ENCODE measurements at regions not wholly inside any gene's neighbourhood (a gene's known extent, or its start where the extent isn't known, plus 50 kb on each side); places are given as distances from the start of the nearest gene placed in this dataset.

DNA sequence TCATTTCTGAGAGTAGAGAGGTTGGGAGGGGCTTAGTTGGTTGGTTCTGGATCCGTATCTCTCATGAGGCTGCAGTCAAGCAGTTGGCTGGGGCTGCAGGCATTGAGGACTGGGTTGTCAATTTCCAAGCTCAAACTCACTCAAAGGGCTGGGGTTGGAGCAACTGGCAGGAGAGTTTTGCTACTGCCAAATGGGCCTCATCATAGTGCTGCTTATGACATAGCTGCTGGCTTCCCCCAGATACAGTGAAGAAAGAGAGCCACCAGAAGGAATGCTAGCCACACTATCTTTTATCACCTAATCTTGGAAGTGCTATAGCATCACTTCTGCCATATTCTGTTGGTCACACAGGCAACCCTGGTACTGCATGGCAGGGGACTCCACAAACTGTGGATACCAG lies 363.5 kb upstream of the USP24 start:
- CTCF ChIA-PET: no interaction called here
- H3K4me1 Mint-ChIP-seq: no peaks in the 10 kb centered on the region
- no peak overlapping the region for H3K4me3 Mint-ChIP-seq
- no peak overlapping the region for H3K27ac Mint-ChIP-seq
- H3K36me3 Mint-ChIP-seq: no peaks in the 10 kb centered on the region
- H3K27me3 Mint-ChIP-seq: peaks cover 3% of the 10 kb centered on the region
- H3K9me3 Mint-ChIP-seq: no peaks in the 10 kb centered on the region
- no peak for DNase-seq

GRCh38 chr1:55575571-55576279 lies 360.6 kb upstream of the USP24 start:
- Mint-ChIP-seq H3K4me1 (no peaks in the 10 kb centered on the region), H3K27ac (no peak overlapping the region), H3K36me3 (no peaks in the 10 kb centered on the region), H3K4me3 (no peak overlapping the region), H3K27me3 (peaks cover 3% of the 10 kb centered on the region), H3K9me3 (no peaks in the 10 kb centered on the region)
- no peak for DNase-seq
- CTCF ChIA-PET: no interaction called here

- H3K36me3 Mint-ChIP-seq: no peaks in the 10 kb centered on the region
- H3K4me3 Mint-ChIP-seq: no peak overlapping the region
- H3K4me1 Mint-ChIP-seq: no peaks in the 10 kb centered on the region
- no peaks in the 10 kb centered on the region for H3K9me3 Mint-ChIP-seq
- DNase-seq: no peak
- no peak overlapping the region for H3K27ac Mint-ChIP-seq
- CTCF ChIA-PET: no interaction called here
- H3K27me3 Mint-ChIP-seq: peaks cover 3% of the 10 kb centered on the region
These were observed 359.6 kb upstream of the USP24 start for GRCh38 chr1:55574691-55575225.

DNA sequence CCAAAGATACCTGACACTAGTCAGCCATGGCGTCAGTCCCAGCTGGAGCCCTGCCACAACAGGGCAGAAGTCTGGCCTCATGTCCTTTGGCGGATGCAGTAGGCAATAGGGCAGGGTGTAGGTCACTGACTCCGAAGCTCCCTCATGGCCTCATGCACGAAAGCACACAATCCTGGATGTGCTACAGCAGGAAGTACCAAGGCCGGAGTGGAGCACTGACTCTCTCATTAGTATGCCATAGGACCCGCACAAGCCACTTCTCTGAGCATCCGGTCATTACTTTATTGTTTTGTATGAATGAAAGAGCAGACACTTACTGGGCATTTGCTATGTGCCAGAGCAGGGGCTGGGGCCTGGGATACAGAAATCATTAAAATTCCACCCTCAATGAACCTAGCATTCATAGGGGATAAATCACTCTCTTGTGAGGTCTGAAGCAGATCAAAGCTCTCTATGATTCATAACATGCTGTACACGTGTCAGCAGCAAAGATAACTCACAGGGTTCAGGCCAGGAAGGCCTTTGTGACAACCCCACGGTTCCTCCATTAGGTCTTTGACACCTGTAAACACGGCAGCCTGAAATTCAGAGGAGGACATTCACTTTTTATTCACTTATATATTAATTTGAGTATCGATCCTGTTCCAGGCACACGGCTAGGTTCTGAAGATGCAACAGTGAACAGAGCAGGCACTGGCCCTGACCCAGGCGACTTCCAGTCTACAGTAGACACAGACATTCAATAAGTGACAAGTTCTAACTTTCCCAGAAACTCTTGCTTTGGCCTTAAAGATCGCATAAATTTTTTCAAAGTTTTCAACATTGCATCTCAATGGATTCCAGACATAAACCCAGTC lies 357.9 kb upstream of the USP24 start:
- Mint-ChIP-seq H3K36me3 (no peaks in the 10 kb centered on the region), H3K9me3 (no peaks in the 10 kb centered on the region), H3K4me1 (no peaks in the 10 kb centered on the region), H3K4me3 (no peak overlapping the region), H3K27me3 (peaks cover 3% of the 10 kb centered on the region), H3K27ac (no peak overlapping the region)
- CTCF ChIA-PET: interaction anchor here (1.0 kb wide), 1 partner anchor 254 kb away, joined by 3 read pairs; no protein-coding TSS in a partner anchor
- DNase-seq: no peak

- Mint-ChIP-seq H3K4me3 (no peak overlapping the region), H3K27ac (no peak overlapping the region), H3K4me1 (no peaks in the 10 kb centered on the region), H3K9me3 (no peaks in the 10 kb centered on the region), H3K27me3 (peaks cover 3% of the 10 kb centered on the region), H3K36me3 (no peaks in the 10 kb centered on the region)
- no peak for DNase-seq
- CTCF ChIA-PET: interaction anchor here (0.6 to 1.0 kb wide), 2 partner anchors 253 to 998 kb away, joined by 3 read pairs; no protein-coding TSS in a partner anchor
These were observed 356.6 kb upstream of the USP24 start for GRCh38 chr1:55571767-55572166.

DNA sequence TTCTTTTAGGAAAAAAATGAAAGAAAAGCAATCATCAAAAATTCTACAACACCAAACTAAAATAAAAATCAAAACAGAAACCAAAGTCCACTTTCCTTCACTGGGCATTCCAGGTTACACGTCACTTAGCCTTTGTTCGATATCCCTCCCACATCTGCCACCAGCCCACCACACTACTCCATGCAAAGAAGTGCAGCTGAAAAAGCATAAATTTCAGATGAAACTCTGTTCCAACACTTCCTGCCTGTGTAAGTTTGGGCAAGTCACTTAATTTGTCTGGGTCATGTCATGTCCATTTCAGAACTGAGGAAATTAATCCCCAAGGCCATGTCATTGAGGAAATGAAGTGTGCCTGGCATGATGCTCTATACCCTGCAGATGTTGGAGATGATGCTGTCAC lies 354.3 kb upstream of the USP24 start:
- CTCF ChIA-PET: no interaction called here
- no peak for DNase-seq
- Mint-ChIP-seq H3K4me3 (no peak overlapping the region), H3K36me3 (no peaks in the 10 kb centered on the region), H3K4me1 (no peaks in the 10 kb centered on the region), H3K27ac (no peak overlapping the region), H3K9me3 (no peaks in the 10 kb centered on the region), H3K27me3 (no peaks in the 10 kb centered on the region)

DNA sequence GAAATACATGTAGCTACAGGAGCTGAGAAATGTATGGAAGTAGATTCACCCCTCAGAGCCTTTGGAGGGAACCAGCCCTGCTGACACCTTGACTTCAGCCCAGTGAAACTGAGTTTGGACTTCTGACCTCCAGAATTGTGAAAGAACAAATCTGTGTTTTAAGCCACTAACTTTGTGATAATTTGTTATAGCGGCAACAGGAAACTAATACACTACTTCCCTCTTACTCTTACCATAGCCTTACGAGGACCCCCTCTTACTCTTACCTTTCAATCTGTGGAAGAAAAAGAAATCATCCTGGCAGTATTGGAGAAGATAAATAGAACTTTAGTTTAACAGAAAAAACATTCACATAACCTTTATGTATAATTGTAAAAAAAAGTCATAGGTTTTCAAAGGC lies 353.6 kb upstream of the USP24 start:
- no peak for DNase-seq
- H3K27ac Mint-ChIP-seq: no peak overlapping the region
- CTCF ChIA-PET: no interaction called here
- H3K4me3 Mint-ChIP-seq: no peak overlapping the region
- no peaks in the 10 kb centered on the region for H3K36me3 Mint-ChIP-seq
- no peaks in the 10 kb centered on the region for H3K4me1 Mint-ChIP-seq
- H3K9me3 Mint-ChIP-seq: no peaks in the 10 kb centered on the region
- H3K27me3 Mint-ChIP-seq: no peaks in the 10 kb centered on the region

DNA sequence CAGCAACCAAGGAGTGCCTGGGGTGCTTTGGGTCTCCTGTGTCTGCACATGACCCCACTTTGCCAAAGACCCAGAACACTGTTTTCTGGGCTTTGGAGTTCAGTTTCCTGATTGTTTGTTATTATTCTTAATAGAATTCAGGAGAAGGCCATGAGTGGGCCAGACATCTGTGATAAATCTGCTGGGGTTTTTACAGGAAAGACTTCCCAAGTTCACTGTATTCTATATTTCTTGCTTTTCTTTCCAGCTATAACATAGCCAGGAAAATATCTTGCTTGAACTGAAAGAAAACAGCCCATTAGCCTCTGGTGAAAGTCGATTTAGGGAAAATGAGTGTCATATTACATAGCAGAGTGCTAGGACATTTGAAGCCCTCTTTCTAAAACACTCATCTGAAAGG lies 345.1 kb upstream of the USP24 start:
- Mint-ChIP-seq H3K36me3 (no peaks in the 10 kb centered on the region), H3K4me3 (no peak overlapping the region), H3K9me3 (no peaks in the 10 kb centered on the region), H3K27me3 (no peaks in the 10 kb centered on the region), H3K27ac (no peak overlapping the region), H3K4me1 (no peaks in the 10 kb centered on the region)
- DNase-seq: no peak
- CTCF ChIA-PET: no interaction called here

DNA sequence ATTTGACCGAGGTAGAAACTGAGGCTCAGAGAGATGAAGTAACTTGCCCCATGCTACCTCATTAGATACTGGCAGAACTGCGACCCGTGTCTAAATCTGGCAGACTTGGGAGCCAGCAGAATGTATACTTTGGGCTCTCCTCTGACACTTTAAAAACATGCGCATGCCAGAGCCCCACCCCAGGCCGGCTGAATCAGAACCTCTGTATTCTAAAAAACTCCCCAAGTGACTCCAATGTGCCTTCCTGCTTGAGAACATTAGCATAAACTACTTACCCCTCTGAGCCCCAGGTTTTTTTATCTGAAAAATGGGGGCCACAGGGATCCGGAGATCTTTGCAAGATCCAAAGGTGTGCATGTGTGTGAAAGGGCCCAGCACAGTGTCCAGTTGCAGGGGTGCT lies 344.7 kb upstream of the USP24 start:
- Mint-ChIP-seq H3K4me3 (no peak overlapping the region), H3K36me3 (no peaks in the 10 kb centered on the region), H3K27ac (no peak overlapping the region), H3K9me3 (no peaks in the 10 kb centered on the region), H3K4me1 (no peaks in the 10 kb centered on the region), H3K27me3 (no peaks in the 10 kb centered on the region)
- no peak for DNase-seq
- CTCF ChIA-PET: no interaction called here

DNA sequence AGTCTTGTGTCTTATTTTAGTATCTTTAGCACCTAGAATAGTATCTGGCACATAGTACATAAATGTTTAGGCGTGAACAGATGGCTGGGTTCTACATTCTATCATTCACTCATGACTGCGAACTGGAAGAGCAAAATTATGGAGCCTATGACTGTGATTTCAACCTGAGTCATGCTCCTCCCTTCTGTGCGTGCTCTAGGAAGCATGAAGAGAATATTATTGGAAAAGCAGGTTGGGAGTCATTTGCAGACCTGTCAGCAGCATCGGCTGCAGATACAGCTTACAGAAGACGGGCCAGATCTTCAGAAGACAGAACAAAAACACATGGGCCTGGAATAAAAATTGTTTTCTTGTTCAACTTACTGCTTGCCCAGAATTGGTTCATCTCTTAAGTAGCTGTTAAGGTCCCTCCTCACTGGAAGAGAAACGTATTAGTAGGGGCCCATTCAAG lies 344.0 kb upstream of the USP24 start:
- no peak for DNase-seq
- H3K9me3 Mint-ChIP-seq: no peaks in the 10 kb centered on the region
- CTCF ChIA-PET: no interaction called here
- H3K4me1 Mint-ChIP-seq: no peaks in the 10 kb centered on the region
- H3K36me3 Mint-ChIP-seq: no peaks in the 10 kb centered on the region
- no peaks in the 10 kb centered on the region for H3K27me3 Mint-ChIP-seq
- no peak overlapping the region for H3K4me3 Mint-ChIP-seq
- H3K27ac Mint-ChIP-seq: no peak overlapping the region

GRCh38 chr1:55558515-55558914 lies 343.4 kb upstream of the USP24 start:
- Mint-ChIP-seq H3K27ac (no peak overlapping the region), H3K4me1 (no peaks in the 10 kb centered on the region), H3K4me3 (no peak overlapping the region), H3K9me3 (no peaks in the 10 kb centered on the region), H3K36me3 (no peaks in the 10 kb centered on the region), H3K27me3 (no peaks in the 10 kb centered on the region)
- CTCF ChIA-PET: no interaction called here
- DNase-seq: no peak

DNA sequence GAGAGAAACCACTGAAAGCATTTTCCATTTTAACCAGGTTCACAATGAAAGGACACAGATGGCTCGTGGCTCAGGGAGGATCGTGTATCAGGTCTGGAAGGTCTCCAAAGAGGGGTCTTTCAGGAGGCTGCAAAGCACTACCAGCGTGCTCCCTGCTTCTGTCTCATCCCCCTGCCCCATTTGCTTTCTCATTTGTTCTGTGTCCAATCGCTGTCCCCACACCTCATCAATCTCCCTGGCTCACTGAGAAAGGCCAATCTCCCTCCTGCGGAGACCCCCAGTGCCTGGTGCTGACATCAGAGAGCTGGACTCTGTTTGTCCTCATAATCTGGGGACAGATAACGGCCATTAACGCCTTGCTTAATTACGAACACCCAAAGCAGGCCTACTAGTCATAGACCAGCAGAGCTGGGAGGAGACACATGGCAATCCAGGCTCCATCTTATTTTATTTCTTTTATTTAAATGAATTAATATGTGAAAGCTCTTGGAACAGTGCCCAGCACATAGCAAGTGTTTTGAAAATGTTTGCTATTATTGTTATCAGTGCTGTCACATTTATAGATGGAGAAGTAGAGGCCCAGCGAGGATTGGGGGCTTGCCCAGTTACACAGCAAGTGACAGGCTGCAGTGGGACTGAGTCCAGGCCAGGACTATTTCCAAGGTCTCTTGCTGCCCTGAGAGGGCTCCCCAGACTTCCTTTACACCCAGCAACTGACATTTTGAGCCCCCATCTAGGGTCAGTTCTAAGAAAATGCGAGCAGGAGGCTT lies 341.0 kb upstream of the USP24 start:
- no peaks in the 10 kb centered on the region for H3K9me3 Mint-ChIP-seq
- H3K4me3 Mint-ChIP-seq: no peak overlapping the region
- H3K27me3 Mint-ChIP-seq: no peaks in the 10 kb centered on the region
- no peak for DNase-seq
- no peaks in the 10 kb centered on the region for H3K4me1 Mint-ChIP-seq
- H3K27ac Mint-ChIP-seq: no peak overlapping the region
- CTCF ChIA-PET: no interaction called here
- H3K36me3 Mint-ChIP-seq: no peaks in the 10 kb centered on the region

- no peak for DNase-seq
- CTCF ChIA-PET: no interaction called here
- no peaks in the 10 kb centered on the region for H3K4me1 Mint-ChIP-seq
- no peaks in the 10 kb centered on the region for H3K27me3 Mint-ChIP-seq
- no peaks in the 10 kb centered on the region for H3K9me3 Mint-ChIP-seq
- H3K4me3 Mint-ChIP-seq: no peak overlapping the region
- no peak overlapping the region for H3K27ac Mint-ChIP-seq
- H3K36me3 Mint-ChIP-seq: no peaks in the 10 kb centered on the region
These were observed 339.4 kb upstream of the USP24 start for GRCh38 chr1:55554611-55555010.

- H3K27me3 Mint-ChIP-seq: no peaks in the 10 kb centered on the region
These were observed 337.5 kb upstream of the USP24 start for GRCh38 chr1:55552636-55553035.

More at GRCh38 chr1:55552636-55553035, 337.5 kb upstream of the USP24 start:
- Mint-ChIP-seq H3K9me3 (no peaks in the 10 kb centered on the region), H3K4me3 (no peak overlapping the region), H3K27ac (no peak overlapping the region), H3K4me1 (no peaks in the 10 kb centered on the region), H3K36me3 (no peaks in the 10 kb centered on the region)
- no peak for DNase-seq
- CTCF ChIA-PET: no interaction called here
